ENCODE measurements at regions not wholly inside any gene's neighbourhood (a gene's known extent, or its start where the extent isn't known, plus 50 kb on each side); places are given as distances from the start of the nearest gene placed in this dataset.

- no peak overlapping the region for H3K4me2 ChIP-seq (ENCODE audit: low read length)
- CTCF ChIA-PET, result no interaction called here
Observed at GRCh38 chr15:36497901-36498300, 81.5 kb upstream of the CDIN1 start.

GRCh38 chr15:36498401-36498800 is 81.0 kb upstream of the CDIN1 start:
- ATAC-seq, result no peak
- no peaks in the 10 kb centered on the region for H3K27me3 ChIP-seq (ENCODE audit: insufficient read depth, low read length)
- H3K4me1 ChIP-seq (ENCODE audit: control insufficient read depth in 1 of 2, insufficient read depth in 2 of 2, low read length in 2 of 2), result peaks cover 6 to 11% of the 10 kb centered on the region in 2 experiments; a peak in 3 of 4 replicates
- H3K4me2 ChIP-seq (ENCODE audit: low read length), result no peak overlapping the region
- H3K9ac ChIP-seq (ENCODE audit: low read length), result no peak overlapping the region
- no peaks in the 10 kb centered on the region for H3K79me2 ChIP-seq (ENCODE audit: insufficient read depth, low read length)
- no peak for DNase-seq (ENCODE audit: low read depth, low spot score)
- no TSS peak for BruUV-seq (replicated peaks)
- no peak overlapping the region for H3K27ac ChIP-seq (ENCODE audit: low read depth, low read length)
- ChIA-PET RAD21 (ENCODE audit: low non-redundant PET in 1 of 2, low total read pairs in 2 of 2, uncharacterized antibody in 2 of 2, unreplicated experiment in 2 of 2) (no interaction called here), CTCF (no interaction called here), POLR2A (no interaction called here)
- no peaks in the 10 kb centered on the region for H3K36me3 ChIP-seq (ENCODE audit: control insufficient read depth in 1 of 2, insufficient read depth in 2 of 2, low read length in 2 of 2)
- H2AFZ ChIP-seq (ENCODE audit: low read depth, low read length, poor library complexity, severe bottlenecking), result no peak overlapping the region
- no peak overlapping the region for H3K4me3 ChIP-seq (replicated peaks in 1 of 2; ENCODE audit: low read depth in 1 of 2, low read length in 2 of 2)
- H4K20me1 ChIP-seq (ENCODE audit: insufficient read depth), result no peaks in the 10 kb centered on the region
- no peak for TF ChIP-seq FOSL1 (IDR thresholded peaks at IDR 0.05; ENCODE audit: low read depth)
- no peak for TF ChIP-seq EZH2phosphoT487 (IDR thresholded peaks at IDR 0.05; ENCODE audit: borderline replicate concordance)
- TF ChIP-seq JUND (IDR thresholded peaks at IDR 0.05), result no peak
- no peaks in the 10 kb centered on the region for H3K9me3 ChIP-seq (ENCODE audit: control insufficient read depth in 1 of 2, insufficient read depth in 1 of 2, low read depth in 1 of 2, low read length in 2 of 2)
- no peaks in the 10 kb centered on the region for H3K9me2 ChIP-seq (ENCODE audit: insufficient read depth)
- intact Hi-C loops (cut with micrococcal nuclease), result no loop called here

More at GRCh38 chr15:36497901-36498300, 81.5 kb upstream of the CDIN1 start:
- H4K20me1 ChIP-seq (ENCODE audit: insufficient read depth), result no peaks in the 10 kb centered on the region
- BruUV-seq (replicated peaks), result no TSS peak
- H3K9me2 ChIP-seq (ENCODE audit: insufficient read depth), result no peaks in the 10 kb centered on the region
- ChIA-PET RAD21 (ENCODE audit: low non-redundant PET in 1 of 2, low total read pairs in 2 of 2, uncharacterized antibody in 2 of 2, unreplicated experiment in 2 of 2) (no interaction called here), POLR2A (no interaction called here)
- H3K9me3 ChIP-seq (ENCODE audit: control insufficient read depth in 1 of 2, insufficient read depth in 1 of 2, low read depth in 1 of 2, low read length in 2 of 2), result no peaks in the 10 kb centered on the region
- intact Hi-C loops (cut with micrococcal nuclease), result no loop called here
- no peak for ATAC-seq
- H2AFZ ChIP-seq (ENCODE audit: low read depth, low read length, poor library complexity, severe bottlenecking), result peak overlapping the region; percentile 68
- no peak overlapping the region for H3K4me3 ChIP-seq (replicated peaks in 1 of 2; ENCODE audit: low read depth in 1 of 2, low read length in 2 of 2)
- DNase-seq (ENCODE audit: low read depth, low spot score), result no peak
- no peaks in the 10 kb centered on the region for H3K36me3 ChIP-seq (ENCODE audit: control insufficient read depth in 1 of 2, insufficient read depth in 2 of 2, low read length in 2 of 2)
- TF ChIP-seq TCF7L2 (IDR thresholded peaks at IDR 0.05; ENCODE audit: borderline replicate concordance, extremely low read depth, insufficient read depth, insufficient read length) (no peak), CEBPB (IDR thresholded peaks at IDR 0.05; ENCODE audit: low read depth) (no peak), ATF3 (IDR thresholded peaks at IDR 0.05) (no peak), SIN3A (IDR thresholded peaks at IDR 0.05; ENCODE audit: low read depth) (no peak), EZH2 (IDR thresholded peaks at IDR 0.05) (no peak), SRF (IDR thresholded peaks at IDR 0.05; ENCODE audit: low read depth) (no peak)
- no peak overlapping the region for H3K27ac ChIP-seq (ENCODE audit: low read depth, low read length)
- peaks cover 6 to 11% of the 10 kb centered on the region in 2 experiments; a peak in 3 of 4 replicates for H3K4me1 ChIP-seq (ENCODE audit: control insufficient read depth in 1 of 2, insufficient read depth in 2 of 2, low read length in 2 of 2)
- H3K27me3 ChIP-seq (ENCODE audit: insufficient read depth, low read length), result no peaks in the 10 kb centered on the region
- H3K79me2 ChIP-seq (ENCODE audit: insufficient read depth, low read length), result no peaks in the 10 kb centered on the region
- no peak overlapping the region for H3K9ac ChIP-seq (ENCODE audit: low read length)

Measured in HCT116 (cell line).